GM06990 (cell line): ENCODE measurements at regions not wholly inside any gene's neighbourhood (a gene's known extent, or its start where the extent isn't known, plus 50 kb on each side); places are given as distances from the start of the nearest gene placed in this dataset.

Source experiments
- DNase-seq: peaks from one replicate; pipeline ENCODE4 v3.0.0-alpha.2; 2011; ENCODE audit not compliant: insufficient read length; ENCODE audit errors: extremely low read depth
- H3K27me3 ChIP-seq: replicated peaks from 2 replicates; pipeline ENCODE4 v1.6.0; 2011; ENCODE audit warnings: low read length; ENCODE audit not compliant: control insufficient read depth, insufficient read depth
- H3K36me3 ChIP-seq: 2 replicates; pipeline ENCODE4 v1.5.1; 2011; ENCODE audit warnings: low read length; ENCODE audit not compliant: control insufficient read depth, insufficient read depth
- H3K4me3 ChIP-seq: replicated peaks from 2 replicates; pipeline ENCODE4 v1.5.1; 2011; ENCODE audit warnings: low read depth, mild to moderate bottlenecking, control low read depth, low read length
- CTCF ChIP-seq: IDR thresholded peaks from 2 replicates; pipeline ENCODE4 v1.5.1; 2011; ENCODE audit warnings: low read length, control low read depth, mild to moderate bottlenecking, inconsistent platforms; ENCODE audit not compliant: insufficient read depth, poor library complexity, severe bottlenecking

- TF ChIP-seq CTCF: no peak
- Histone ChIP-seq H3K4me3 (no peak overlapping the region), H3K27me3 (no peaks in the 10 kb centered on the region), H3K36me3 (no peaks in the 10 kb centered on the region)
- DNase-seq: no peak
These were observed 644.2 kb upstream of the PLXNA2 start for GRCh38 chr1:208888376-208888775.

- no peak overlapping the region for H3K4me3 ChIP-seq
- no peaks in the 10 kb centered on the region for H3K27me3 ChIP-seq
- no peaks in the 10 kb centered on the region for H3K36me3 ChIP-seq
- DNase-seq: no peak
- no peak for TF ChIP-seq CTCF
These were observed 648.0 kb upstream of the PLXNA2 start for GRCh38 chr1:208892147-208892546.

- no peak for DNase-seq
- H3K27me3 ChIP-seq: no peaks in the 10 kb centered on the region
- H3K4me3 ChIP-seq: no peak overlapping the region
- H3K36me3 ChIP-seq: no peaks in the 10 kb centered on the region
- no peak for TF ChIP-seq CTCF
These were observed 649.1 kb upstream of the PLXNA2 start for GRCh38 chr1:208893251-208893650.

- no peak overlapping the region for H3K4me3 ChIP-seq
- no peak for TF ChIP-seq CTCF
- no peak for DNase-seq
- H3K27me3 ChIP-seq: no peaks in the 10 kb centered on the region
- no peaks in the 10 kb centered on the region for H3K36me3 ChIP-seq
These were observed 651.0 kb upstream of the PLXNA2 start for GRCh38 chr1:208895181-208895580.

GRCh38 chr1:208895820-208896219, 651.6 kb upstream of the PLXNA2 start:
- no peaks in the 10 kb centered on the region for H3K36me3 ChIP-seq
- no peak for DNase-seq
- H3K4me3 ChIP-seq: no peak overlapping the region
- no peaks in the 10 kb centered on the region for H3K27me3 ChIP-seq
- TF ChIP-seq CTCF: no peak

GRCh38 chr1:208896768-208897167, 652.6 kb upstream of the PLXNA2 start:
- Histone ChIP-seq H3K27me3 (no peaks in the 10 kb centered on the region), H3K36me3 (no peaks in the 10 kb centered on the region), H3K4me3 (no peak overlapping the region)
- no peak for TF ChIP-seq CTCF
- no peak for DNase-seq
